Naive B cell (primary cell): ENCODE measurements at regions not wholly inside any gene's neighbourhood (a gene's known extent, or its start where the extent isn't known, plus 50 kb on each side); places are given as distances from the start of the nearest gene placed in this dataset.

ENCODE experiments used
- ATAC-seq, 2 donors: fragments of 150-1000 bp; cut with Tn5 transposase; 2 replicates each; pipeline ENCODE4 v1.10.0; 2021; ENCODE audit warnings: low read depth in 2 of 2, mild to moderate bottlenecking in 2 of 2, moderate library complexity in 2 of 2
- DNase-seq: peaks from one replicate; pipeline ENCODE4 v3.0.0; 2022
- H3K27ac Mint-ChIP-seq, 6 donors: one replicate each; pipeline ENCODE4 v1.8.0; 2020 to 2022; ENCODE audit warnings: mild to moderate bottlenecking in 6 of 6, mixed read lengths in 6 of 6, moderate library complexity in 5 of 6, inconsistent platforms in 2 of 6
- H3K27me3 Mint-ChIP-seq, 3 donors: one replicate each; pipeline ENCODE4 v1.8.0; 2021 to 2022; ENCODE audit warnings: mixed read lengths in 3 of 3, mild to moderate bottlenecking in 1 of 3
- H3K36me3 Mint-ChIP-seq, 2 donors: one replicate each; pipeline ENCODE4 v1.8.0; 2020 to 2022; ENCODE audit warnings: mixed read lengths in 2 of 2, inconsistent platforms in 1 of 2, mild to moderate bottlenecking in 1 of 2
- H3K4me1 Mint-ChIP-seq, 3 donors: one replicate each; pipeline ENCODE4 v1.8.0; 2020 to 2022; ENCODE audit warnings: mixed read lengths in 3 of 3, inconsistent platforms in 1 of 3, mild to moderate bottlenecking in 1 of 3, moderate library complexity in 1 of 3
- H3K4me3 Mint-ChIP-seq, 8 donors: one replicate each; pipeline ENCODE4 v1.8.0; 2020 to 2022; ENCODE audit warnings: mild to moderate bottlenecking in 8 of 8, mixed read lengths in 8 of 8, moderate library complexity in 8 of 8, inconsistent platforms in 2 of 8
- H3K9me3 Mint-ChIP-seq, 7 donors: one replicate each; pipeline ENCODE4 v1.8.0; 2020 to 2022; ENCODE audit warnings: mixed read lengths in 7 of 7, mild to moderate bottlenecking in 5 of 7, inconsistent platforms in 2 of 7, moderate library complexity in 1 of 7

- Mint-ChIP-seq H3K27ac (peak overlapping the region; percentile 34 to 93 (median 70)), H3K9me3 (no peaks in the 10 kb centered on the region), H3K4me3 (peak overlapping the region in 5 of 8 donors; percentile 26 to 79 (median 43)), H3K4me1 (peaks cover 50 to 100% (median 79%) of the 10 kb centered on the region in 3 donors), H3K27me3 (peaks cover 8 to 23% (median 21%) of the 10 kb centered on the region in 3 donors), H3K36me3 (no peaks in the 10 kb centered on the region)
- peak in 1 of 2 donors; percentile 16 for ATAC-seq
- DNase-seq = peak; percentile 19
Observed at GRCh38 chr20:51095633-51096521, 73.0 kb upstream of the KCNG1 start.

- H3K27ac Mint-ChIP-seq = peak overlapping the region in 5 of 6 donors; percentile 33 to 91 (median 62)
- H3K4me3 Mint-ChIP-seq = peak overlapping the region in 3 of 8 donors; percentile 32 to 82 (median 76)
- DNase-seq = no peak
- peaks cover 16 to 32% (median 31%) of the 10 kb centered on the region in 3 donors for H3K27me3 Mint-ChIP-seq
- no peaks in the 10 kb centered on the region for H3K36me3 Mint-ChIP-seq
- H3K9me3 Mint-ChIP-seq = no peaks in the 10 kb centered on the region
- H3K4me1 Mint-ChIP-seq = peaks cover 41 to 94% (median 68%) of the 10 kb centered on the region in 3 donors
- no peak for ATAC-seq
Observed at GRCh38 chr20:51094221-51094620, 71.3 kb upstream of the KCNG1 start.

GRCh38 chr20:51093240-51093763 is 70.4 kb upstream of the KCNG1 start:
- DNase-seq (no peak), ATAC-seq (no peak)
- Mint-ChIP-seq H3K4me1 (peaks cover 33 to 90% (median 59%) of the 10 kb centered on the region in 3 donors), H3K36me3 (no peaks in the 10 kb centered on the region), H3K4me3 (peak overlapping the region in 6 of 8 donors; percentile 7 to 91 (median 80)), H3K27me3 (peaks cover 16 to 37% (median 31%) of the 10 kb centered on the region in 3 donors), H3K27ac (peak overlapping the region in 3 of 6 donors; percentile 73 to 89 (median 89)), H3K9me3 (no peaks in the 10 kb centered on the region)

- peaks cover 16 to 40% (median 35%) of the 10 kb centered on the region in 3 donors for H3K27me3 Mint-ChIP-seq
Observed at GRCh38 chr20:51092338-51092737, 69.4 kb upstream of the KCNG1 start.

GRCh38 chr20:51091406-51092195 is 68.7 kb upstream of the KCNG1 start:
- H3K9me3 Mint-ChIP-seq = no peaks in the 10 kb centered on the region
- DNase-seq (no peak), ATAC-seq (peak in 1 of 2 donors; percentile 30)
- no peaks in the 10 kb centered on the region for H3K36me3 Mint-ChIP-seq
- H3K27me3 Mint-ChIP-seq = peaks cover 16 to 43% (median 39%) of the 10 kb centered on the region in 3 donors
- peak overlapping the region; percentile 76 to 91 (median 84) for H3K4me3 Mint-ChIP-seq
- H3K4me1 Mint-ChIP-seq = peaks cover 27 to 86% (median 47%) of the 10 kb centered on the region in 3 donors
- H3K27ac Mint-ChIP-seq = peak overlapping the region; percentile 64 to 95 (median 92)

More at GRCh38 chr20:51092338-51092737, 69.4 kb upstream of the KCNG1 start:
- Mint-ChIP-seq H3K9me3 (no peaks in the 10 kb centered on the region), H3K4me3 (peak overlapping the region; percentile 76 to 91 (median 84)), H3K4me1 (peaks cover 29 to 87% (median 52%) of the 10 kb centered on the region in 3 donors), H3K36me3 (no peaks in the 10 kb centered on the region), H3K27ac (peak overlapping the region; percentile 39 to 95 (median 82))
- no peak for ATAC-seq
- DNase-seq = no peak

- peak overlapping the region in 1 of 6 donors; percentile 71 for H3K27ac Mint-ChIP-seq
- peaks cover 20 to 50% (median 34%) of the 10 kb centered on the region in 3 donors for H3K27me3 Mint-ChIP-seq
- H3K4me3 Mint-ChIP-seq = no peak overlapping the region
- DNase-seq (no peak), ATAC-seq (no peak)
- H3K4me1 Mint-ChIP-seq = peaks cover 25 to 69% (median 39%) of the 10 kb centered on the region in 3 donors
- H3K36me3 Mint-ChIP-seq = no peaks in the 10 kb centered on the region
- no peaks in the 10 kb centered on the region for H3K9me3 Mint-ChIP-seq
Observed at GRCh38 chr20:51089840-51090239, 66.9 kb upstream of the KCNG1 start.

GRCh38 chr20:51089272-51089781 is 66.4 kb upstream of the KCNG1 start:
- ATAC-seq = no peak
- H3K9me3 Mint-ChIP-seq = no peaks in the 10 kb centered on the region
- peaks cover 24 to 53% (median 34%) of the 10 kb centered on the region in 3 donors for H3K27me3 Mint-ChIP-seq
- H3K4me1 Mint-ChIP-seq = peaks cover 25 to 64% (median 37%) of the 10 kb centered on the region in 3 donors
- H3K4me3 Mint-ChIP-seq = no peak overlapping the region
- no peak overlapping the region for H3K27ac Mint-ChIP-seq
- DNase-seq = no peak
- no peaks in the 10 kb centered on the region for H3K36me3 Mint-ChIP-seq

- ATAC-seq (no peak), DNase-seq (no peak)
- Mint-ChIP-seq H3K4me1 (peaks cover 23 to 62% (median 30%) of the 10 kb centered on the region in 3 donors), H3K27me3 (peaks cover 38 to 62% (median 49%) of the 10 kb centered on the region in 3 donors), H3K9me3 (no peaks in the 10 kb centered on the region), H3K27ac (no peak overlapping the region), H3K36me3 (no peaks in the 10 kb centered on the region), H3K4me3 (peak overlapping the region in 2 of 8 donors; percentile 2 to 16)
Observed at GRCh38 chr20:51087266-51087665, 64.4 kb upstream of the KCNG1 start.

- H3K9me3 Mint-ChIP-seq = no peaks in the 10 kb centered on the region
- DNase-seq (no peak), ATAC-seq (no peak)
- H3K36me3 Mint-ChIP-seq = no peaks in the 10 kb centered on the region
- H3K27me3 Mint-ChIP-seq = peaks cover 30 to 51% (median 34%) of the 10 kb centered on the region in 3 donors
- H3K4me1 Mint-ChIP-seq = peaks cover 14 to 48% (median 19%) of the 10 kb centered on the region in 3 donors
- no peak overlapping the region for H3K27ac Mint-ChIP-seq
- H3K4me3 Mint-ChIP-seq = no peak overlapping the region
Observed at GRCh38 chr20:51085769-51086168, 62.9 kb upstream of the KCNG1 start.

GRCh38 chr20:51084593-51085377 is 61.9 kb upstream of the KCNG1 start:
- ATAC-seq = no peak
- H3K27ac Mint-ChIP-seq = peak overlapping the region in 1 of 6 donors; percentile 74
- no peaks in the 10 kb centered on the region for H3K36me3 Mint-ChIP-seq
- H3K4me3 Mint-ChIP-seq = no peak overlapping the region
- peaks cover 22 to 46% (median 25%) of the 10 kb centered on the region in 3 donors for H3K27me3 Mint-ChIP-seq
- H3K9me3 Mint-ChIP-seq = no peaks in the 10 kb centered on the region
- H3K4me1 Mint-ChIP-seq = peaks cover 10 to 40% (median 14%) of the 10 kb centered on the region in 3 donors
- no peak for DNase-seq

GRCh38 chr20:51083447-51083846 is 60.5 kb upstream of the KCNG1 start:
- Mint-ChIP-seq H3K27ac (peak overlapping the region in 4 of 6 donors; percentile 2 to 95 (median 87)), H3K27me3 (peaks cover 33 to 45% (median 33%) of the 10 kb centered on the region in 3 donors), H3K9me3 (no peaks in the 10 kb centered on the region), H3K36me3 (no peaks in the 10 kb centered on the region), H3K4me1 (peaks cover 10 to 37% (median 14%) of the 10 kb centered on the region in 3 donors), H3K4me3 (no peak overlapping the region)
- no peak for ATAC-seq
- DNase-seq = no peak

GRCh38 chr20:51082988-51083387 is 60.1 kb upstream of the KCNG1 start:
- Mint-ChIP-seq H3K27ac (peak overlapping the region in 2 of 6 donors; percentile 89 to 95), H3K36me3 (no peaks in the 10 kb centered on the region), H3K27me3 (peaks cover 33 to 45% (median 37%) of the 10 kb centered on the region in 3 donors), H3K4me1 (peaks cover 10 to 42% (median 14%) of the 10 kb centered on the region in 3 donors), H3K9me3 (no peaks in the 10 kb centered on the region), H3K4me3 (no peak overlapping the region)
- no peak for ATAC-seq
- DNase-seq = no peak
